D721Med (cell line): ENCODE measurements at regions not wholly inside any gene's neighbourhood (a gene's known extent, or its start where the extent isn't known, plus 50 kb on each side); places are given as distances from the start of the nearest gene placed in this dataset.

Experiments
- DNase-seq: peaks from one replicate; pipeline ENCODE4 v3.0.0; 2011; ENCODE audit warnings: low spot score; ENCODE audit not compliant: insufficient read length
- FAIRE-seq: peaks from 2 replicates; lab custom pipeline; 2011; peaks lifted over from hg19 to GRCh38; lab: Jason Lieb, UNC
- TF ChIP-seq, protein P1 (sequence below): IDR thresholded peaks from 2 replicates; pipeline ENCODE4 v1.5.1; 2012; ENCODE audit warnings: mild to moderate bottlenecking, control low read depth; ENCODE audit not compliant: insufficient read depth; ENCODE audit errors: missing control alignments

DNA sequence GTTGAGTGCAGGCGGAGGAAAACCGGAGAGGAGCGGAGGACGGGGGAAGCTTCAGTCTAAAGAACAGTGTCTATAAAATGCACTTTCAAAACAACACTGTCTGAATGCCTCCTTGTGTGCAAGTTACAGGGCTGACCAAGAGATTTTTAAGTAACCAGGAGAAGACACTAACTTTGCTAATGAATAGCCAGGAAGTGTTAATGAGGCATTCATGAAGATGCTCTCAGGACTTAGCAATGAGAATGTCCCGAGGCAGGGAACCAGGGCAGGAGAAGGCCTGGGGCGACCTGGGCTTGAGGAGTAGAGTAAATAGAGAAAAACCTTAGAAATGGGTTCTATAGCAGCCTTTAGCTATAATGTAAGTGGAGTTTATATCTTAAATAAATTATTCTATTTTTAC is 312.1 kb downstream of the SKIDA1 start:
- TF ChIP-seq, protein P1, sequence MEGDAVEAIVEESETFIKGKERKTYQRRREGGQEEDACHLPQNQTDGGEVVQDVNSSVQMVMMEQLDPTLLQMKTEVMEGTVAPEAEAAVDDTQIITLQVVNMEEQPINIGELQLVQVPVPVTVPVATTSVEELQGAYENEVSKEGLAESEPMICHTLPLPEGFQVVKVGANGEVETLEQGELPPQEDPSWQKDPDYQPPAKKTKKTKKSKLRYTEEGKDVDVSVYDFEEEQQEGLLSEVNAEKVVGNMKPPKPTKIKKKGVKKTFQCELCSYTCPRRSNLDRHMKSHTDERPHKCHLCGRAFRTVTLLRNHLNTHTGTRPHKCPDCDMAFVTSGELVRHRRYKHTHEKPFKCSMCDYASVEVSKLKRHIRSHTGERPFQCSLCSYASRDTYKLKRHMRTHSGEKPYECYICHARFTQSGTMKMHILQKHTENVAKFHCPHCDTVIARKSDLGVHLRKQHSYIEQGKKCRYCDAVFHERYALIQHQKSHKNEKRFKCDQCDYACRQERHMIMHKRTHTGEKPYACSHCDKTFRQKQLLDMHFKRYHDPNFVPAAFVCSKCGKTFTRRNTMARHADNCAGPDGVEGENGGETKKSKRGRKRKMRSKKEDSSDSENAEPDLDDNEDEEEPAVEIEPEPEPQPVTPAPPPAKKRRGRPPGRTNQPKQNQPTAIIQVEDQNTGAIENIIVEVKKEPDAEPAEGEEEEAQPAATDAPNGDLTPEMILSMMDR: no peak
- no peak for FAIRE-seq

GRCh38 chr10:21212912-21213311 is 312.6 kb downstream of the SKIDA1 start:
- DNase-seq: no peak
- TF ChIP-seq, protein P1: no peak
- FAIRE-seq: no peak

More for the DNA sequence above, 312.1 kb downstream of the SKIDA1 start:
- DNase-seq: no peak

DNA sequence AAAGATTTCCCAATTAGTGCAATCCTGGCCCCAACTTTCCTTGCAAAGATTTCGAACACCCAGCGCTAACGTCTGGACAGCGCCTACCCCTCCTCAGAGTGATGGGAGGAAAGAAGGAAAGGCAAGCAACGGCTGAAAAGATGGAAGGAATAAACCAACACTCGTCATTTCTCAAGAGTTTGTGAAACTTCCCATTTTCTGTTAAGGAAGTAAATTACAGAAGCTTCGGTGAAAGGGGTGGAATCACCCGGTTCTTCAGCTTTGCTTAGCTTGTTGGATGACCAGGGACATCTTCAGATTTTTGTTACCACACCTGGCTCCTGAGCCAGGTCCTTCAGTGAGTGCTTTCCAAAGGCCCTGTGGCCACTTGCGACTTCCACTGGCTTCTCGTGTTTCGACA is 313.1 kb downstream of the SKIDA1 start:
- TF ChIP-seq, protein P1: no peak
- FAIRE-seq (no peak), DNase-seq (no peak)

DNA sequence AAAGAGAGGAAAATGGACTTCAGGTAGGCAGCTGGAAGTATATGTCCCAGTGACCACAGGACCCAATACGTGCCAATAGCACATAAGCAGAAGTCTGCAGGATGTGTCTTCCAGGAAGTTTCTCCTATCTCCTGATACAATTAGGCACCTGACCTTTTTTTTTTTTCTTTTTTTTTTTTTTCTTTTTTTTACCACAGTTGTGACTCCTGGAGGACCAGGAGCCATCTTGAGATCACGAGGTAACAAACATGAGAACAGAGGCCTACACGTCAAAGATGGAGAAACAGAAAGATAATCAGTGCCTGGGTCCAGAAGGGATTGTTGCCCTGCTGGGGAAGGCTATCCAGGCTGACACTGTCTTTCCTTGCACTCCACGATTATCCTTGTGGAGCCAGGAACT is 312.4 kb upstream of the NEBL start:
- TF ChIP-seq, protein P1: no peak
- no peak for DNase-seq
- no peak for FAIRE-seq

DNA sequence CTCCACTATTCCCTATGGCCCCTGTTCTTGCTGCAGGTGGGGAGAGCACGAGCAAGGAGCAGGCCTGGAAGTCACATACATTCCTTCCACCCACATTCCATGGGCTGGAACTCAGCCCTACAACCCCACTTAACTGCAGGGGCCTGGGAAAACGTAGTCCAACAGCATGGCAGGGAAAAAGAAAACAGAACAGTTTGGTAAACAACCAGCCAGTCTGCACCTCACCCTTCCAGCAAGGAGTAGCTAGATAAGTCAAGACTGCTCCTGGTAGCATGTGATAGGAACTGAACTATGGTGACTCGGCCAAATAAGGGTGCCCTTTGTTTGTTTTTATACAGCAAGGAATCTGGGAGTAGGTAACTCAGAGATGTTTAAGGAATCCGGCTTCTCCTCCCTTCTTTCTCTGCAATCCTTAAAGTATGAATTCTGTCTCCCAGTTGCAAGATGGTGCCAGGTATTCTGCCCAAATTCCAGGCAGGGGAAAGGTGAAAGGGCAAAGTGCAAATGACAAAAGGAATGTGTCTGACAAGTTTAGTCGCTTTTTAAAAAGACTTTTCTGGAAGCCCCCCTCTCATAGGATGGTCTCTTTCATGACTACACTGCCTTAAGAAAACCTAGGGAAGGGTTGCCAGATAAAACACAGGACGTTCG is 311.7 kb upstream of the NEBL start:
- no peak for FAIRE-seq
- TF ChIP-seq, protein P1: no peak

DNA sequence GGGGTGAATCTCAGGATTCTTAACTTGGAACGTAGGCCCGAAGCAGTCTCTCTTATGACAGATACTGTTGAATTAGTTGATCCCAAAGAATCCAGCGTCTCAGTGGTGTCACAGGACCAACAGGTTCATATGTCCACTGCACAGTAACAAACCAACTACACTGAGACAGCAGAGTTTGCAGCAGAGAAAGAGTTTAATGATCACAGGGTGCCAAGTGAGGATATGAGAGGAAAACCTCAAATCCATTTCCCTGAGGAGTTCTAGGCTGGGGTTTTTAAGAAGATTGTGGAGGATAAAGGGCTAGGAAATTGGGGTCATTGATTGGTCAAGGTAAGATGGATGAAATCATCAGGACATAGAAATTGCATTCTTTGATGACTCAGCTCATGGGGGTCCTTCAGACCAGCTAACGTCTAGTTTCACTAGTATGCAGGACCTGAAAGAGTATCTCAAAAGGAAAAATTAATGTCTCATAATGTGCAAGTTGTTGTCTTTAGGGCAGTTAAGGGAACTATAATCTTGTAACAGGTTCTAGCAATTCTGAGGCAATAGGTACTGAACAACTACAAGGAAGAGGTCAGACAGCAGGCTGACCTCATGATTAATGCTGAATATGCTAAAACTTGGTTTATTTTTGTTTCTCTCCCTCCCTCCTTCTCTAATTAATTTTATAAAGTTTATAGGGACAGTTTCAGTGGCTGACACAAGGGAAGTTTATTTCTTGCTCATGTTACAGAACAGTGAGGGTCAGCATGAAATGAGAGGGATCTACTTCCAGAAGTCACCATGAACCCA is 310.9 kb upstream of the NEBL start:
- TF ChIP-seq, protein P1: no peak
- FAIRE-seq (no peak), DNase-seq (no peak)

More for the DNA sequence above, 311.7 kb upstream of the NEBL start:
- DNase-seq: no peak

DNA sequence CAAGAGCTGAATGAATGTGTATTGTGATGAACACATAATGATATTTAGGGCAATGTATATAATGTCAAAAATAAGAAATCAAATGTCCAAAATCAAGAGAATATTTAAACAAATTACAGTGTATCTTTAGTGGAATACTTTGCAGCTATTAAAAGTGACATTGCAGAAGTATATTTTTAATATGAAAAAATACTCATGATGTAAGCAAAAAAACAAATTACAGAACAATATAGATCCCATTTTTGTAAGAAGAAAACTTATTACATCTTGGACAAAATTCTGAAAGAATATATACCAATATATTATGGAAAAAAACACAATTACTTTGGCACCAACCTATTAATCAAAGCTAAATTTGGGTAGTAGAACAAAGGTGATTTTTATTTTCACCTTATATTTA is 308.2 kb upstream of the NEBL start:
- DNase-seq (no peak), FAIRE-seq (no peak)
- TF ChIP-seq, protein P1: no peak
